HG03442 (cell line): ENCODE measurements at regions not wholly inside any gene's neighbourhood (a gene's known extent, or its start where the extent isn't known, plus 50 kb on each side); places are given as distances from the start of the nearest gene placed in this dataset.

Experiments used
- ATAC-seq: cut with Tn5 transposase; IDR thresholded peaks from one replicate; pipeline ENCODE4 v1.9.1; 2021; ENCODE audit warnings: mild to moderate bottlenecking, moderate library complexity; ENCODE audit not compliant: unreplicated experiment

GRCh38 chr15:98513428-98513986 is 134.8 kb upstream of the IGF1R start:
- no peak for ATAC-seq

- no peak for ATAC-seq
Measured at GRCh38 chr15:98514034-98514622, 134.2 kb upstream of the IGF1R start.

- ATAC-seq, result peak; percentile 81
Measured at GRCh38 chr15:98518823-98519561, 129.3 kb upstream of the IGF1R start.

GRCh38 chr15:98519767-98520550 is 128.4 kb upstream of the IGF1R start:
- ATAC-seq, result no peak

DNA sequence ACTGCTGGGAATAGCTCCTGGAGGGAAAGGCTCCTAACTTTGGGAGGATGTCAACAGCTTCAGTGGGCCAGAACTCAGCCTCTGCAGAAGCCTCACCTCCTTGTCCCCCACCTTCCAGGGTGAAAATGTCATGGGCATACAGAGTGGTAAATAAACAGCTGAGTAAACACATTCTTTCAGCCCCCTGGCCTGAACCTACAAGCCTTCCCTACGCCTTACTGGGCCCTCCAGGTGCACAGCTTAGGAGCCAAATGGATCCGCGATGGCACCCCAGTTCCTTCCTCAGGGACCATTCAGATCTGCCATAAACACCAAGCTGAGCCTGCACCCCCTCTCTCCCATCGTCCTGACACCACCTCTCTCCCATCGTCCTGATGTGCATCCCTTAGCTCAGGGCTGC is 126.2 kb upstream of the IGF1R start:
- no peak for ATAC-seq

GRCh38 chr15:98523912-98524662 is 124.3 kb upstream of the IGF1R start:
- ATAC-seq, result no peak

DNA sequence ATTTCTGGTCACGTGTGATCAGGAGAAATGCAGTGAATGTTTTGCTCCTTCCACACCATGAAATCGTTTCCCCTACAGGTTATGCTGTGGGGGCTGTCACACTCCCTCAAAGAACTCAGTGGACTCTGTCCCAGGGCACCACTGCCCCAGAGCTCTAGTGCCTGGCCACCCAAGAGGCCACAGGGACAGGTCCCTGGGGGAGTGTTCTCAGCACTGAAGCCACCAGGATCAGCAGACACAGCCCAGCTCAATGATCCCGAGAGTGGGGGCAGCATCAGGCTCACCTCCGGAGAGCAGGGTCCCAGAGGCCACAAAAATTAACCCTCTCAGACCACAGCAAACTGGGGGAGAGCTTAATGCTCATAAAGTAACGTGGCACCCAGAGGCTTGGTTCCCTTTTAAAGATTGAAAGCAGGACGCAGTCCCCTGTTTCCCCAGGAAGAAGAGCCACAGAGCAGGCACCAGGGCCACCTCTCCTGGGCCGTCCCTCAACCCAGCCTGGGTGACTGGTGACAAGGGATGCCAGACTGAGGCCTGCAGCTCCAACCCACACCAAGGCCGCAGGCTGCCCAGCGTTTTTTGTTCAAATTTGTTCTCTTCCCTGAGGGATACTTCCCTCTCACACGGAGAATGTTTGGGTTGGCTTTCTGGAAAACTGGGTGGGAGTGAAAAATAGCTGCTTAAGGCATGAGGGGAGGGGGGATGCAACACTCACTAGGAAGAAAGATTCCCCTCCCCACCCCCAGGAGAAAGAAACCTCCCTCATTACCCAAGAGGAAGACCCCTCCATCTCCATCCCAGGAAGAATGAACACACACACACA is 123.3 kb upstream of the IGF1R start:
- no peak for ATAC-seq

GRCh38 chr15:98525661-98526001 is 122.7 kb upstream of the IGF1R start:
- ATAC-seq, result no peak

GRCh38 chr15:98526094-98526493 is 122.2 kb upstream of the IGF1R start:
- no peak for ATAC-seq

GRCh38 chr15:98528046-98528725 is 120.2 kb upstream of the IGF1R start:
- no peak for ATAC-seq

- ATAC-seq, result no peak
Measured at GRCh38 chr15:98529205-98530145, 118.9 kb upstream of the IGF1R start.

- ATAC-seq, result no peak
Measured at GRCh38 chr15:98530570-98530969, 117.8 kb upstream of the IGF1R start.

GRCh38 chr15:98532063-98532462 is 116.3 kb upstream of the IGF1R start:
- ATAC-seq, result no peak

DNA sequence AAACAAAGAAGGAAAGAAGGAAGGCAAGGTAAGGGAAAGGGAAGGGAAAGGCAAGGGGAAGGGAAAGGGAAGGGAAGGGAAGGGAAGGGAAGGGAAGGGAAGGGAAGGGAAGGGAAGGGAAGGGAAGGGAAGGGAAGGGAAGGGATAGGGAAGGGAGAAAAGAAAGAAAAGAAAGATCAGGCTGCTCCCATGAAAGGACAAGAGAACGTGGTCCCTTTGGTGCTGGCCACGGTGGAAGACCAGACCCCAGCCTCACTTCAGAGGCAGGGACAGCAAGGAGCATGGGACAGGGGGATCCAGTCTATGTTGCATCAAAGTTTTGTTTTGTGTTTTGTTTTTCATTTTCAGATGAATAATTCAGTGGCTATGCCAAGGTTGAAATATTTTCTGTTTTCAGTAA is 111.4 kb upstream of the IGF1R start:
- ATAC-seq, result no peak

GRCh38 chr15:98537516-98538060 is 110.8 kb upstream of the IGF1R start:
- no peak for ATAC-seq

DNA sequence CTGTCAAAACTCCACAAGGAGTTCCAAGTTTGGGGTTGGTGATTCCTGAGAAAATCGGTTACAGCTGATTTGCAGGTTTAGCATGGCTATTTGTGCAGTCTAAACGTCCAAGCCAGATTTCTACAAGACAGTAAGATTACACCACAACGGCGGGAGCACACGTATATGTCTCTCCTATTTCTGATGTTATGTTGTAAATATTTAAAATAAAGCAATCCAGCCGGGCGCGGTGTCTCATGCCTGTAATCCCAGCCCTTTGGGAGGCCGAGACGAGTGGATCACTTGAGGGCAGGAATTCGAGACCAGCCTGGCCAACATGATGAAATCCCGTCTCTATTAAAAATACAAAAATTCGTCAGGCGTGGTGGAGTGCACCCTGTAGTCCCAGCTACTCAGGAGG is 106.8 kb upstream of the IGF1R start:
- ATAC-seq, result no peak

- no peak for ATAC-seq
Measured at GRCh38 chr15:98543237-98543636, 105.1 kb upstream of the IGF1R start.

DNA sequence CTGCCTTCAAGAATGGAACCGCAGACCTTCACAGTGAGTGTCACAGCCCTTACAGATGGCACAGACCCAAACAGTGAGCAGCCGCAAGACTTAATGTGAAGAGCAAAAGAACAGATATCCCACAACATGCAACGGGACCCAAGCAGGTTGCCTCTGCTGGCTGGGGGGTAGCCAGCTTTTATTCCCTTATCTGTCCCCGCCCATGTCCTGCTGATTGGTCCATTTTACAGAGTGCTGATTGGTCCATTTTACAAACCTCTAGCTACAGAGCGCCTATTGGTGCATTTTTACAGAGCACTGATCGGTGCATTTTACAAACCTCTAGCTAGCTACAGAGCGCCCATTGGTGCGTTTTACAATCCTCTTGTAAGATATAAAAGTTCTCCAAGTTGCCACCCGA is 102.0 kb upstream of the IGF1R start:
- no peak for ATAC-seq
